ENCODE measurements at regions not wholly inside any gene's neighbourhood (a gene's known extent, or its start where the extent isn't known, plus 50 kb on each side); places are given as distances from the start of the nearest gene placed in this dataset.

DNA sequence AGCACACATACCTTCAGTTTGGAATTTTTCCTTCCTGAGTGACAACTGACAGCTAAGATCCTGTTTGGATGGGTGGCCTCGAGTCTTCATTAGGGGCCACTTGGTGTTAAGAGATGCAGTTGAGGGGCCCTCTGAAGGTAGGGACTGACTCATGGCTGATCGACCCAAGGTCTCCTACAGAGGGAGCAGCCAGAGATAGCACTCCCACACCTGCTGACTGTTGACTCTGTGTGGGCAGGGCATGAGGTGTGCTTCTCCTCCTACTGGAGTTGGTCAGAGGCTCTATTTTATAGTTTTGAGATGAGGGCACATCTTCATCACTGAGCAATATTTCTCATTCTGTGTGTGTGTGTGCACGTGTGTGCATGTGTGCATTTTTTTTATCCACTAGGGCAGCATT is 378.8 kb upstream of the PODXL start:
- Histone ChIP-seq H3K4me1 (ENCODE audit: control insufficient read depth, extremely low read depth, insufficient read depth, low read length) (no peaks in the 10 kb centered on the region), H4K20me1 (replicated peaks; ENCODE audit: control insufficient read depth, extremely low read depth, insufficient read depth, low read length) (no peaks in the 10 kb centered on the region), H3K27me3 (ENCODE audit: control insufficient read depth in 2 of 2, insufficient read depth in 2 of 2, low read length in 2 of 2) (peaks cover 8 to 9% of the 10 kb centered on the region in 2 experiments), H2AFZ (ENCODE audit: low read depth, low read length) (no peak overlapping the region), H3K36me3 (ENCODE audit: control insufficient read depth in 2 of 2, extremely low read depth in 1 of 2, insufficient read depth in 2 of 2, low read length in 2 of 2) (no peaks in the 10 kb centered on the region), H3K27ac (ENCODE audit: insufficient read depth, low read depth, low read length) (no peak overlapping the region), H3K79me2 (ENCODE audit: control insufficient read depth, insufficient read depth, low read length) (no peaks in the 10 kb centered on the region), H3K9ac (replicated peaks; ENCODE audit: extremely low read depth, insufficient read depth, low read length) (no peak overlapping the region), H3K9me1 (replicated peaks; ENCODE audit: control insufficient read depth, extremely low read depth, insufficient read depth, low read length) (no peaks in the 10 kb centered on the region), H3K4me2 (ENCODE audit: insufficient read depth, low read length) (no peak overlapping the region), H3K4me3 (replicated peaks in 1 of 3; ENCODE audit: insufficient read depth in 1 of 3, low read depth in 1 of 3, low read length in 3 of 3) (no peak overlapping the region), H3K9me3 (replicated peaks; ENCODE audit: control insufficient read depth, insufficient read depth, low read length) (no peaks in the 10 kb centered on the region)
- POLR2A ChIA-PET: no interaction called here
- FAIRE-seq: no peak
- CTCF ChIA-PET: interaction anchor here (2.2 to 2.3 kb wide), 2 partner anchors 10 to 76 kb away, joined by 5 to 7 read pairs; no protein-coding TSS in a partner anchor
- BruUV-seq (replicated peaks): no TSS peak
- intact Hi-C loops (cut with micrococcal nuclease): no loop called here
- no peak for TF ChIP-seq FOS (IDR thresholded peaks at IDR 0.05; ENCODE audit: borderline replicate concordance, insufficient read depth, low read length)
- dilution Hi-C loops (cut with MboI; ENCODE audit: extremely low pct_ligation_motif_present, low sequenced_read_pairs): no loop called here
- no peak for DNase-seq (ENCODE audit: low read depth, low spot score)

GRCh38 chr7:131934452-131934851 is 378.0 kb upstream of the PODXL start:
- Histone ChIP-seq H3K4me2 (ENCODE audit: insufficient read depth, low read length) (no peak overlapping the region), H3K27me3 (ENCODE audit: control insufficient read depth in 2 of 2, insufficient read depth in 2 of 2, low read length in 2 of 2) (peaks cover 6 to 8% of the 10 kb centered on the region in 2 experiments), H3K36me3 (ENCODE audit: control insufficient read depth in 2 of 2, extremely low read depth in 1 of 2, insufficient read depth in 2 of 2, low read length in 2 of 2) (no peaks in the 10 kb centered on the region), H3K4me1 (ENCODE audit: control insufficient read depth, extremely low read depth, insufficient read depth, low read length) (no peaks in the 10 kb centered on the region), H3K9ac (replicated peaks; ENCODE audit: extremely low read depth, insufficient read depth, low read length) (no peak overlapping the region), H3K4me3 (replicated peaks in 1 of 3; ENCODE audit: insufficient read depth in 1 of 3, low read depth in 1 of 3, low read length in 3 of 3) (no peak overlapping the region), H3K9me3 (replicated peaks; ENCODE audit: control insufficient read depth, insufficient read depth, low read length) (no peaks in the 10 kb centered on the region), H3K27ac (ENCODE audit: insufficient read depth, low read depth, low read length) (no peak overlapping the region), H3K9me1 (replicated peaks; ENCODE audit: control insufficient read depth, extremely low read depth, insufficient read depth, low read length) (no peaks in the 10 kb centered on the region), H2AFZ (ENCODE audit: low read depth, low read length) (no peak overlapping the region), H4K20me1 (replicated peaks; ENCODE audit: control insufficient read depth, extremely low read depth, insufficient read depth, low read length) (no peaks in the 10 kb centered on the region), H3K79me2 (ENCODE audit: control insufficient read depth, insufficient read depth, low read length) (no peaks in the 10 kb centered on the region)
- intact Hi-C loops (cut with micrococcal nuclease): no loop called here
- BruUV-seq (replicated peaks): no TSS peak
- dilution Hi-C loops (cut with MboI; ENCODE audit: extremely low pct_ligation_motif_present, low sequenced_read_pairs): no loop called here
- TF ChIP-seq POLR2A (IDR thresholded peaks at IDR 0.05; ENCODE audit: low read depth, low read length) (no peak), EZH2 (IDR thresholded peaks at IDR 0.05; ENCODE audit: borderline replicate concordance, low read depth, low read length, severe bottlenecking) (no peak), JUN (IDR thresholded peaks at IDR 0.05; ENCODE audit: borderline replicate concordance, insufficient read depth, insufficient read length, low read depth) (no peak), POLR2AphosphoS5 (IDR thresholded peaks at IDR 0.05; ENCODE audit: insufficient read depth, low read depth, low read length) (no peak), CTCF (IDR thresholded peaks at IDR 0.05; ENCODE audit: extremely low read depth in 1 of 2, insufficient read depth in 1 of 2, low read depth in 1 of 2, low read length in 2 of 2) (no peak), FOS (IDR thresholded peaks at IDR 0.05; ENCODE audit: borderline replicate concordance, insufficient read depth, low read length) (no peak), MYC (IDR thresholded peaks at IDR 0.05; ENCODE audit: low read depth, low read length) (no peak), GATA2 (IDR thresholded peaks at IDR 0.05; ENCODE audit: insufficient read depth, insufficient read length, low read depth, low read length) (no peak)
- TF ChIP-seq, protein P1, sequence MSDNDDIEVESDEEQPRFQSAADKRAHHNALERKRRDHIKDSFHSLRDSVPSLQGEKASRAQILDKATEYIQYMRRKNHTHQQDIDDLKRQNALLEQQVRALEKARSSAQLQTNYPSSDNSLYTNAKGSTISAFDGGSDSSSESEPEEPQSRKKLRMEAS (IDR thresholded peaks at IDR 0.05; ENCODE audit: insufficient read depth, insufficient read length): no peak
- CTCF ChIA-PET: interaction anchor here (2.2 to 2.3 kb wide), 2 partner anchors 11 to 75 kb away, joined by 5 to 7 read pairs; no protein-coding TSS in a partner anchor
- POLR2A ChIA-PET: no interaction called here
- FAIRE-seq (no peak), DNase-seq (ENCODE audit: low read depth, low spot score) (no peak)
